Endothelial cell of umbilical vein (primary cell): ENCODE measurements at regions not wholly inside any gene's neighbourhood (a gene's known extent, or its start where the extent isn't known, plus 50 kb on each side); places are given as distances from the start of the nearest gene placed in this dataset.

ENCODE experiments used
- BruUV-seq: library from RNA; stranded (reverse); fragments of 400-500 nt; replicated peaks from 2 replicates; lab custom pipeline; 2021; lab: Mats Ljungman, UMichigan
- CTCF ChIA-PET: fragments of 300-600, 350-600 bp; sonication (Branson Sonifier 250); formaldehyde crosslinking; loops from one replicate; lab custom pipeline; 2021; ENCODE audit warnings: antibody characterized with exemption, inconsistent platforms; lab: Charles Lee
- POLR2A ChIA-PET: fragments of 300-600, 350-600 bp; sonication (Branson Sonifier 250); formaldehyde crosslinking; loops from one replicate; lab custom pipeline; 2021; ENCODE audit warnings: antibody characterized with exemption, inconsistent platforms; lab: Charles Lee
- DNase-seq: peaks from one replicate; pipeline ENCODE4 v3.0.0-alpha.2; 2011; ENCODE audit warnings: low read depth, low spot score
- FAIRE-seq: peaks from 2 replicates; lab custom pipeline; 2011; peaks lifted over from hg19 to GRCh38; lab: Jason Lieb, UNC
- H2AFZ ChIP-seq: 2 replicates; pipeline ENCODE4 v1.6.0; 2012; ENCODE audit warnings: low read depth, low read length, control low read depth, inconsistent platforms
- H3K27ac ChIP-seq: 2 replicates; pipeline ENCODE4 v1.5.1; 2011; ENCODE audit warnings: low read depth, mild to moderate bottlenecking, control low read depth, low read length, moderate library complexity; ENCODE audit not compliant: insufficient read depth
- H3K27me3 ChIP-seq, 2 experiments: 2 replicates each; pipeline versions ENCODE4 v1.6.0 to v1.6.1; 2011; ENCODE audit warnings: low read length in 2 of 2, mixed read lengths in 1 of 2; ENCODE audit not compliant: control insufficient read depth in 2 of 2, insufficient read depth in 2 of 2
- H3K36me3 ChIP-seq, 2 experiments: 2 replicates in 1 of 2; 3 replicates in 1 of 2; pipeline ENCODE4 v1.5.1; 2011; ENCODE audit warnings: low read length in 2 of 2, mild to moderate bottlenecking in 1 of 2, moderate library complexity in 1 of 2; ENCODE audit not compliant: control insufficient read depth in 2 of 2, insufficient read depth in 2 of 2; ENCODE audit errors: extremely low read depth in 1 of 2
- H3K4me1 ChIP-seq: 3 replicates; pipeline ENCODE4 v1.5.1; 2011; ENCODE audit warnings: mild to moderate bottlenecking, low read length; ENCODE audit not compliant: control insufficient read depth, insufficient read depth; ENCODE audit errors: extremely low read depth
- H3K4me2 ChIP-seq: 2 replicates; pipeline ENCODE4 v1.6.1; 2011; ENCODE audit warnings: low read length, control low read depth, mixed read lengths; ENCODE audit not compliant: insufficient read depth
- H3K4me3 ChIP-seq, 3 experiments: fragments of 200-600 bp in 1 of 3; sonication (generic), shearing (Covaris generic) in 1 of 3; replicated peaks in 1 of 3; 2 replicates each; pipeline ENCODE4 v1.5.1; 2011 to 2016; ENCODE audit warnings: control low read depth in 3 of 3, low read length in 3 of 3, mild to moderate bottlenecking in 2 of 3, inconsistent platforms in 1 of 3, low read depth in 1 of 3, moderate library complexity in 1 of 3; ENCODE audit not compliant: insufficient read depth in 1 of 3
- H3K79me2 ChIP-seq: 2 replicates; pipeline ENCODE4 v1.6.0; 2012; ENCODE audit warnings: low read length, inconsistent platforms; ENCODE audit not compliant: control insufficient read depth, insufficient read depth
- H3K9ac ChIP-seq: replicated peaks from 2 replicates; pipeline ENCODE3; 2011; ENCODE audit warnings: low read length, control low read depth; ENCODE audit not compliant: insufficient read depth; ENCODE audit errors: extremely low read depth
- H3K9me1 ChIP-seq: replicated peaks from 3 replicates; pipeline ENCODE4 v1.6.0; 2011; ENCODE audit warnings: mild to moderate bottlenecking, low read length; ENCODE audit not compliant: control insufficient read depth, insufficient read depth; ENCODE audit errors: extremely low read depth
- H3K9me3 ChIP-seq: replicated peaks from 2 replicates; pipeline ENCODE4 v1.5.1; 2012; ENCODE audit warnings: low read length, inconsistent platforms; ENCODE audit not compliant: control insufficient read depth, insufficient read depth
- H4K20me1 ChIP-seq: replicated peaks from 2 replicates; pipeline ENCODE3; 2011; ENCODE audit warnings: mild to moderate bottlenecking, low read length; ENCODE audit not compliant: control insufficient read depth, insufficient read depth; ENCODE audit errors: extremely low read depth
- CTCF ChIP-seq, 2 donors: IDR thresholded peaks; 1 replicate in 1 of 2; 2 replicates in 1 of 2; pipeline ENCODE4 v1.5.1; 2011; ENCODE audit warnings: low read length in 2 of 2, mild to moderate bottlenecking in 2 of 2, moderate library complexity in 2 of 2, control low read depth in 1 of 2, inconsistent platforms in 1 of 2, low read depth in 1 of 2; ENCODE audit not compliant: insufficient read depth in 1 of 2; ENCODE audit errors: extremely low read depth in 1 of 2
- EZH2 ChIP-seq: IDR thresholded peaks from 2 replicates; pipeline ENCODE4 v1.6.1; 2012; ENCODE audit warnings: borderline replicate concordance, low read depth, mild to moderate bottlenecking, moderate library complexity, low read length, inconsistent platforms; ENCODE audit not compliant: severe bottlenecking
- FOS ChIP-seq: IDR thresholded peaks from 2 replicates; pipeline ENCODE4 v1.6.1; 2011; ENCODE audit warnings: mild to moderate bottlenecking, low read length, moderate library complexity, borderline replicate concordance; ENCODE audit not compliant: insufficient read depth
- GATA2 ChIP-seq: IDR thresholded peaks from 2 replicates; pipeline ENCODE4 v1.7.0; 2011; ENCODE audit warnings: low read depth, mild to moderate bottlenecking, moderate library complexity, mixed read lengths, low read length; ENCODE audit not compliant: insufficient read length, insufficient read depth
- JUN ChIP-seq: IDR thresholded peaks from 2 replicates; pipeline ENCODE4 v1.6.1; 2011; ENCODE audit warnings: borderline replicate concordance, low read depth; ENCODE audit not compliant: insufficient read length, insufficient read depth
- MAX ChIP-seq: IDR thresholded peaks from 2 replicates; pipeline ENCODE4 v1.6.1; 2011; ENCODE audit not compliant: insufficient read depth, insufficient read length
- MYC ChIP-seq: IDR thresholded peaks from one replicate; pipeline ENCODE4 v1.6.1; 2011; ENCODE audit warnings: mild to moderate bottlenecking, low read depth, low read length
- POLR2A ChIP-seq: IDR thresholded peaks from 2 replicates; pipeline ENCODE4 v1.6.1; 2012; ENCODE audit warnings: low read depth, mild to moderate bottlenecking, control low read depth, low read length
- POLR2AphosphoS5 ChIP-seq: IDR thresholded peaks from 2 replicates; pipeline ENCODE4 v1.6.1; 2012; ENCODE audit warnings: low read depth, mild to moderate bottlenecking, control low read depth, low read length, moderate library complexity; ENCODE audit not compliant: insufficient read depth
- dilution Hi-C: fragments of 300-500 bp; cut with MboI; formaldehyde crosslinking; loops from one replicate; pipeline ENCODE4 v1.15.0; 2019; ENCODE audit warnings: low sequenced_read_pairs; ENCODE audit not compliant: extremely low pct_ligation_motif_present
- intact Hi-C: fragments of 100-400 bp; cut with micrococcal nuclease; formaldehyde crosslinking; loops from one replicate; pipeline ENCODE4 v1.10.0; 2022

GRCh38 chr22:22428222-22429098, 80.1 kb downstream of the ZNF280B start:
- TF ChIP-seq MYC = no peak
- no peak for TF ChIP-seq EZH2
- TF ChIP-seq GATA2 = no peak
- no peak for TF ChIP-seq POLR2AphosphoS5
- TF ChIP-seq FOS = no peak
- no peak for TF ChIP-seq POLR2A
- TF ChIP-seq CTCF (IDR thresholded peaks at IDR 0.05; ENCODE audit: extremely low read depth in 1 of 2, insufficient read depth in 1 of 2, low read depth in 1 of 2, low read length in 2 of 2) = no peak
- TF ChIP-seq MAX = no peak
- no peak for TF ChIP-seq JUN
- FAIRE-seq = no peak
- Histone ChIP-seq H3K9ac (no peak overlapping the region), H3K4me1 (no peaks in the 10 kb centered on the region), H3K9me3 (no peaks in the 10 kb centered on the region), H4K20me1 (no peaks in the 10 kb centered on the region), H3K9me1 (no peaks in the 10 kb centered on the region), H3K4me2 (no peak overlapping the region), H3K79me2 (no peaks in the 10 kb centered on the region), H3K27ac (no peak overlapping the region), H2AFZ (no peak overlapping the region), H3K36me3 (no peaks in the 10 kb centered on the region), H3K27me3 (peaks cover 2 to 8% of the 10 kb centered on the region in 2 experiments), H3K4me3 (no peak overlapping the region)
- BruUV-seq = no TSS peak
- ChIA-PET POLR2A (no interaction called here), CTCF (no interaction called here)
- no peak for DNase-seq
- intact Hi-C loops = no loop called here
- dilution Hi-C loops = no loop called here
